ENCODE measurements at regions not wholly inside any gene's neighbourhood (a gene's known extent, or its start where the extent isn't known, plus 50 kb on each side); places are given as distances from the start of the nearest gene placed in this dataset.
"Not testable (repeated sequence)": the region's sequence is repeated elsewhere in the genome, so short reads cannot be mapped to it uniquely, and the experiment has no call there.

GRCh38 chr14:43418324-43418723 lies 1088.8 kb downstream of the FSCB start:
- DNase-seq (ENCODE audit: low read depth) = peak; percentile 6

- DNase-seq (ENCODE audit: low read depth) = no peak
These were observed 1094.0 kb downstream of the FSCB start for GRCh38 chr14:43413084-43413483.

GRCh38 chr14:43411841-43412240 lies 1095.2 kb downstream of the FSCB start:
- DNase-seq (ENCODE audit: low read depth) = no peak

GRCh38 chr14:43410631-43411030 lies 1096.5 kb downstream of the FSCB start:
- DNase-seq (ENCODE audit: low read depth) = no peak

- DNase-seq (ENCODE audit: low read depth) = no peak
These were observed 1098.6 kb downstream of the FSCB start for GRCh38 chr14:43408472-43408871.

GRCh38 chr14:43407706-43408105 lies 1099.4 kb downstream of the FSCB start:
- no peak for DNase-seq (ENCODE audit: low read depth)

- DNase-seq (ENCODE audit: low read depth) = no peak
These were observed 1100.2 kb downstream of the FSCB start for GRCh38 chr14:43406931-43407330.

GRCh38 chr14:43399289-43399688 lies 1107.8 kb downstream of the FSCB start:
- no peak for DNase-seq (ENCODE audit: low read depth)

- DNase-seq (ENCODE audit: low read depth) = not testable (repeated sequence)
These were observed 1136.6 kb downstream of the FSCB start for GRCh38 chr14:43370565-43370896.

- peak; percentile 38 for DNase-seq (ENCODE audit: low read depth)
These were observed 1137.1 kb downstream of the FSCB start for GRCh38 chr14:43369710-43370564.

- DNase-seq (ENCODE audit: low read depth) = no peak
These were observed 1144.5 kb downstream of the FSCB start for GRCh38 chr14:43362586-43362985.

- DNase-seq (ENCODE audit: low read depth) = no peak
These were observed 1145.3 kb downstream of the FSCB start for GRCh38 chr14:43361751-43362150.

- no peak for DNase-seq (ENCODE audit: low read depth)
These were observed 1146.8 kb downstream of the FSCB start for GRCh38 chr14:43360239-43360638.

- no peak for DNase-seq (ENCODE audit: low read depth)
These were observed 1147.8 kb downstream of the FSCB start for GRCh38 chr14:43359317-43359716.

- no peak for DNase-seq (ENCODE audit: low read depth)
These were observed 1150.0 kb downstream of the FSCB start for GRCh38 chr14:43356979-43357545.

- no peak for DNase-seq (ENCODE audit: low read depth)
These were observed 1150.7 kb downstream of the FSCB start for GRCh38 chr14:43356382-43356781.

GRCh38 chr14:43341921-43342320 lies 1165.2 kb downstream of the FSCB start:
- no peak for DNase-seq (ENCODE audit: low read depth)

- no peak for DNase-seq (ENCODE audit: low read depth)
These were observed 1168.4 kb downstream of the FSCB start for GRCh38 chr14:43338713-43339112.

GRCh38 chr14:43336351-43336750 lies 1170.7 kb downstream of the FSCB start:
- DNase-seq (ENCODE audit: low read depth) = no peak

GRCh38 chr14:43326501-43327407 lies 1180.3 kb downstream of the FSCB start:
- DNase-seq (ENCODE audit: low read depth) = not testable (repeated sequence)

GRCh38 chr14:43316427-43316826 lies 1190.7 kb downstream of the FSCB start:
- no peak for DNase-seq (ENCODE audit: low read depth)

GRCh38 chr14:43313719-43314118 lies 1193.4 kb downstream of the FSCB start:
- DNase-seq (ENCODE audit: low read depth) = no peak
